Heart right ventricle (tissue), 16 donors: ENCODE measurements at regions not wholly inside any gene's neighbourhood (a gene's known extent, or its start where the extent isn't known, plus 50 kb on each side); places are given as distances from the start of the nearest gene placed in this dataset.

ENCODE experiments used
- ATAC-seq, 8 donors: fragments of 200-7000 bp; cut with Tn5 transposase; one replicate each; pipeline ENCODE4 v1.9.1; 2020; ENCODE audit warnings: mild to moderate bottlenecking in 8 of 8, moderate library complexity in 8 of 8, moderate number of reproducible peaks in 1 of 8
- DNase-seq, 2 donors: peaks; one replicate each; pipeline ENCODE4 v3.0.0-alpha.2; 2020
- H3K27ac ChIP-seq, 10 donors: fragments of 200-600 bp; sonication (generic) in 2 of 10; one replicate each; pipeline versions ENCODE4 v1.5.0 to v1.8.0; 2020 to 2022; ENCODE audit warnings: mild to moderate bottlenecking in 3 of 10
- H3K27me3 ChIP-seq, 7 donors: fragments of 200-600 bp; one replicate each; pipeline ENCODE4 v1.8.0; 2021 to 2022; ENCODE audit warnings: mild to moderate bottlenecking in 2 of 7
- H3K36me3 ChIP-seq, 9 donors: fragments of 200-600 bp; sonication (generic) in 1 of 9; one replicate each; pipeline versions ENCODE4 v1.5.0 to v1.8.0; 2020 to 2022; ENCODE audit warnings: mild to moderate bottlenecking in 2 of 9
- H3K4me1 ChIP-seq, 9 donors: fragments of 200-600 bp; sonication (generic) in 1 of 9; one replicate each; pipeline versions ENCODE4 v1.5.0 to v1.8.0; 2020 to 2022; ENCODE audit warnings: mild to moderate bottlenecking in 4 of 9
- H3K4me3 ChIP-seq, 10 donors: fragments of 200-600 bp; sonication (generic) in 2 of 10; one replicate each; pipeline versions ENCODE4 v1.5.0 to v1.8.0; 2020 to 2022; ENCODE audit warnings: mild to moderate bottlenecking in 7 of 10, moderate library complexity in 2 of 10
- H3K9me3 ChIP-seq, 11 donors: fragments of 200-600 bp in 10 of 11; sonication (generic) in 2 of 11; one replicate each; pipeline versions ENCODE4 v1.5.0 to v1.8.0; 2013 to 2022; ENCODE audit warnings: mild to moderate bottlenecking in 2 of 11, control low read depth in 1 of 11, moderate library complexity in 1 of 11
- WGBS, 2 donors: extraction: QIAGEN DNeasy Blood & Tissue Kit; methylation state at CpG; one replicate each; pipeline ENCODE4 v1.1.7; 2013; ENCODE audit warnings: inconsistent platforms in 1 of 2; 5-methylcytosine and 5-hydroxymethylcytosine counted together
- intact Hi-C, 10 donors: fragments of 100-400 bp; cut with DNase I; formaldehyde crosslinking; loops; one replicate each; pipeline versions ENCODE4 v1.11.1 to v1.14.2; 2022
- TF ChIP-seq, protein P1 (sequence below), 9 donors: fragments of 200-600 bp; sonication (generic) in 2 of 9; IDR thresholded peaks; one replicate each; pipeline versions ENCODE4 v1.5.0 to v1.8.0; 2021 to 2022; ENCODE audit warnings: antibody characterized with exemption in 9 of 9, mild to moderate bottlenecking in 5 of 9, moderate library complexity in 1 of 9
- donor health status: Arrhythmogenic right ventricular cardiomyopathy.
- donor health status: ischemic (EF 13 %, LVEDD 7.1; RV severe dilation, severe dysfunction).
- donor health status: healthy with polysubstance abuse.
- donor health status: DM: no; HTN: yes; CAD: no.
- donor health status: DM: no; HTN: no; CAD: no.
- donor health status: ischemic (EF 25% LVEDD 6.9; RV normal size, moderate dysfunction).
- donor health status: ischemic (EF 25% LVEDD 5.7; RV mildly dilated, moderate dysfunction).
- donor health status: healthy.
- donor health status: DM: yes; HTN: yes; CAD: no.
- donor health status: Ischemic cardiomyopathy.
- donor health status: ischemic (EF 35%, LVEDD 5.7; RV mildly dilated, moderate dysfunction).
- donor health status: nonischemic (EF 11% LVEDD 7.7; RV severe dilation, severe dysfunction).
- donor health status: DM: yes; HTN: yes; CAD: no.
- donor health status: PGD.
- donor health status: ischemic (EF 29% LVEDD 5.4; RV normal size, mild dysfunction).
- donor health status: nonischemic (EF 23%, LVEDD 6.1; RV moderate dilation, normal function).

DNA sequence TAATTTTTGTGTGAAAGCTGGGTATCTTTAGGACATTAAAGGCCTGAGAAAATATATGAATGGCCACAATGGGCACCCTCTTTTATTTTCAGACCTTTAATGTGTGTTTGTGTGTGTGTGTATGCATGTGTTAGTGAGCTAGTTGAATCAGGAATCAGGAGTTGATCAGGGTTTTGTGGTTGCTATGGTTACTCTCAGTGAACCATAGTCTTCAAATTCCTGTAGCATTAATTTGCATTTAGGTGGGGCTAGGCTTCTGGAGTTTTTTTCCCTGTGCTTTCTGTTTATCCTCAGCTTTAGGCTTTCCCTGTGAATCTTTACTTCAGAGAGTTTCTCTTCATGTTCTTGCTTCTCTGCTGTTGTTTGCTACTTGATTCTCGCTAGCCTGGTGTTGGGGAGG is 122.0 kb upstream of the ONECUT1 start:
- no peak overlapping the region for H3K4me3 ChIP-seq
- DNase-seq (no peak), ATAC-seq (no peak)
- H3K27ac ChIP-seq = no peak overlapping the region
- peaks cover 0 to 8% (median 0%) of the 10 kb centered on the region in 7 donors for H3K27me3 ChIP-seq
- TF ChIP-seq, protein P1, sequence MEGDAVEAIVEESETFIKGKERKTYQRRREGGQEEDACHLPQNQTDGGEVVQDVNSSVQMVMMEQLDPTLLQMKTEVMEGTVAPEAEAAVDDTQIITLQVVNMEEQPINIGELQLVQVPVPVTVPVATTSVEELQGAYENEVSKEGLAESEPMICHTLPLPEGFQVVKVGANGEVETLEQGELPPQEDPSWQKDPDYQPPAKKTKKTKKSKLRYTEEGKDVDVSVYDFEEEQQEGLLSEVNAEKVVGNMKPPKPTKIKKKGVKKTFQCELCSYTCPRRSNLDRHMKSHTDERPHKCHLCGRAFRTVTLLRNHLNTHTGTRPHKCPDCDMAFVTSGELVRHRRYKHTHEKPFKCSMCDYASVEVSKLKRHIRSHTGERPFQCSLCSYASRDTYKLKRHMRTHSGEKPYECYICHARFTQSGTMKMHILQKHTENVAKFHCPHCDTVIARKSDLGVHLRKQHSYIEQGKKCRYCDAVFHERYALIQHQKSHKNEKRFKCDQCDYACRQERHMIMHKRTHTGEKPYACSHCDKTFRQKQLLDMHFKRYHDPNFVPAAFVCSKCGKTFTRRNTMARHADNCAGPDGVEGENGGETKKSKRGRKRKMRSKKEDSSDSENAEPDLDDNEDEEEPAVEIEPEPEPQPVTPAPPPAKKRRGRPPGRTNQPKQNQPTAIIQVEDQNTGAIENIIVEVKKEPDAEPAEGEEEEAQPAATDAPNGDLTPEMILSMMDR (IDR thresholded peaks at IDR 0.05) = no peak
- no peaks in the 10 kb centered on the region for H3K36me3 ChIP-seq
- intact Hi-C loops = no loop called here
- WGBS, 2 donors = 61 to 86% methylated on average over 1 of the region's 1 CpG
- H3K9me3 ChIP-seq = peaks cover 0 to 6% (median 0%) of the 10 kb centered on the region in 11 donors
- no peaks in the 10 kb centered on the region for H3K4me1 ChIP-seq

DNA sequence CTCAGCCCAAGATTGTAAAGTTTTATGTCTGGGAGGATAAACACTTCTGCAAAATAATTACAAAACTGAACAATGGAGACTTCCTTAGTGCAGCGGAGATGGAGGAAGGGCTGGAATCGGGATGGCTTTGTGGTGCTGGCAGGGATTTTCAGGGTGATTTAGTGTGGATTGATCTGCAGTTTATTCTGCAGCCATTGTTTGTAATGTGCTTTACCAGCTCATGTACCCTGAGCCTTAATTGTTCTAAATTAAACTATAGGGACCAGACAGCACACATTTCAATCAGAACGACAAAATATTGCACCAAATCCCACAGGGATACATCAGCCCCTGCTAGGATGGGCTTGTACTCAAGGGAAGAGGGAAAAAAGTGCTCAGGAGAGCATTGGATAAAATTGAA is 103.2 kb upstream of the ONECUT1 start:
- intact Hi-C loops = no loop called here
- H3K9me3 ChIP-seq = peaks cover 0 to under 1% (median 0%) of the 10 kb centered on the region in 11 donors
- TF ChIP-seq, protein P1 (IDR thresholded peaks at IDR 0.05) = no peak
- H3K4me3 ChIP-seq = no peak overlapping the region
- 57 to 69% methylated on average over 3 of the region's 3 CpGs for WGBS, 2 donors
- H3K36me3 ChIP-seq = no peaks in the 10 kb centered on the region
- H3K4me1 ChIP-seq = no peaks in the 10 kb centered on the region
- ATAC-seq = no peak
- no peak for DNase-seq
- H3K27me3 ChIP-seq = peaks cover 0 to 7% (median 0%) of the 10 kb centered on the region in 7 donors
- no peak overlapping the region for H3K27ac ChIP-seq

- 38 to 42% methylated on average over 7 of the region's 7 CpGs for WGBS, 2 donors
These were observed 89.8 kb upstream of the ONECUT1 start for GRCh38 chr15:52879904-52880303.

DNA sequence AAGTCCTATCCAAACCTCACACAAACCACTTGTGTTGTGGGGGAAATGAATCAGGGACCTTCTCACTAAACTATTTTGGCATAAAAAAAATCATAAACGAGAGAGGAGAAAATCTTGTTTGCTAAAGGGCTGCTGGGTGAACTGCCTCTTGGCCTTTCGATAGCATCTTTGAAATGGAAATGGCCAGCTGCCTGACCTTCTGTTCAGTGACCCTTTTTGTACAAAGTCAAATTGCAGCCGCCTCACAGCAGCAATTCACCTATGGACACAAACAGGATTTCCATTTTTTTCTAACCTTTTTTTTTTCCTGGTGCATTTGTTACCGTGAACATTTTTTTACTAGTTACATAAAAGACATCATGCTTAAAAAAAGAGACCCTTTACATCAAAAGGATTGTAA is 89.0 kb upstream of the ONECUT1 start:
- 64 to 69% methylated on average over 4 of the region's 4 CpGs for WGBS, 2 donors
- no peak overlapping the region for H3K27ac ChIP-seq
- no peaks in the 10 kb centered on the region for H3K36me3 ChIP-seq
- H3K4me3 ChIP-seq = no peak overlapping the region
- H3K27me3 ChIP-seq = peaks cover 0 to 18% (median 0%) of the 10 kb centered on the region in 7 donors
- no peaks in the 10 kb centered on the region for H3K4me1 ChIP-seq
- no peaks in the 10 kb centered on the region for H3K9me3 ChIP-seq
- no peak for DNase-seq
- intact Hi-C loops = no loop called here
- TF ChIP-seq, protein P1 (IDR thresholded peaks at IDR 0.05) = no peak
- ATAC-seq = no peak

More at GRCh38 chr15:52879904-52880303, 89.8 kb upstream of the ONECUT1 start:
- Histone ChIP-seq H3K4me3 (no peak overlapping the region), H3K27ac (no peak overlapping the region), H3K4me1 (no peaks in the 10 kb centered on the region), H3K9me3 (no peaks in the 10 kb centered on the region), H3K27me3 (peaks cover 0 to 11% (median 0%) of the 10 kb centered on the region in 7 donors), H3K36me3 (no peaks in the 10 kb centered on the region)
- no peak for ATAC-seq
- DNase-seq = no peak
- intact Hi-C loops = no loop called here
- TF ChIP-seq, protein P1 (IDR thresholded peaks at IDR 0.05) = no peak
